Globus pallidus (tissue), 1 donor: ENCODE measurements at regions not wholly inside any gene's neighbourhood (a gene's known extent, or its start where the extent isn't known, plus 50 kb on each side); places are given as distances from the start of the nearest gene placed in this dataset.
"Not testable (repeated sequence)": the region's sequence is repeated elsewhere in the genome, so short reads cannot be mapped to it uniquely, and the experiment has no call there.

Source experiments
- DNase-seq: peaks from one replicate; pipeline ENCODE4 v3.0.0-alpha.2; 2015; ENCODE audit warnings: low spot score

DNA sequence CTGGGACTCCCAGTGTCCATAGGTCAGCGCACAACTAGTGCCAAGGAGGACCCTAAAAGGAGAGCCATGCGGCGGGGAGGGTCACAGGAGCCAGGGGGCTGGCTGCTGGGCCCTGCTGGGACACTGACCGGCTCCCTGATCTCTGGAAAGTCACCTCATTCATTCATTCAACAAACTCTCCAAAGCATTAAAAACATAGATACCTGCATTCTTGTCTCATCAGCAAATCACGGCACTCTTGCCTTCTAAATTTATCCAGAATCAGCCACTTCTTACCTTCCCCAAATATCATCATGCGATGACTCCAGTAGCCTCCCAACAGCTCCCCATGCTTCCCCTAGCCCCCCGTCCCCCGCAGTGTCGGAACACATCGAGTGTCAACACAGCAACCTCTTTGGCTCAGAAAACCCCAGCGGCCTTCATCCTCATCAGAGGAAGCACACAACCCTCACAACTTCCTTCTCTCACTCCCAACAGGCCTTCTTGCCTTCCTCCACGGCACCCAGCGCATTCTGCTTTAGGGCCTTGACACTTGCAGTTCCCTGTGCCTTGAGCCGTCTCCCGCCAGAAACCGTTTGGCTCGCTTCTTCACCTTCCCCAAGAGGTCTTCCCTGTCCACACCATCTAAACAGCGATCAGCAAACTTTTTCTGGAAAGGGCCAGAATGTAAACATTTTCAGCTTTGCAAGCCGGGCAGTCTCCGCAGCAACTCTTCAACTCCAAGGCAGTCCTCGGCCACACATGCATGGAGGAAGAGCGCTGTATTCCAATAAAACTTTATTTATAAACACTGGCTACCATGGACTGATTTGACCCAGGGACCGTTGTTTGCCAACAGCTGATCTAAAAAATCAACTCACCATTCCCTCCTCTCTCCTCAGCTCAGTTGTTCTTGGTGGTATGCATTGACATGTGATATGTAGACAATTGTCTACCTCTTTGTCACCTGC lies 119.5 kb upstream of the TNRC6C start:
- no peak for DNase-seq

GRCh38 chr17:77839698-77840512 lies 118.6 kb upstream of the TNRC6C start:
- DNase-seq = no peak

DNA sequence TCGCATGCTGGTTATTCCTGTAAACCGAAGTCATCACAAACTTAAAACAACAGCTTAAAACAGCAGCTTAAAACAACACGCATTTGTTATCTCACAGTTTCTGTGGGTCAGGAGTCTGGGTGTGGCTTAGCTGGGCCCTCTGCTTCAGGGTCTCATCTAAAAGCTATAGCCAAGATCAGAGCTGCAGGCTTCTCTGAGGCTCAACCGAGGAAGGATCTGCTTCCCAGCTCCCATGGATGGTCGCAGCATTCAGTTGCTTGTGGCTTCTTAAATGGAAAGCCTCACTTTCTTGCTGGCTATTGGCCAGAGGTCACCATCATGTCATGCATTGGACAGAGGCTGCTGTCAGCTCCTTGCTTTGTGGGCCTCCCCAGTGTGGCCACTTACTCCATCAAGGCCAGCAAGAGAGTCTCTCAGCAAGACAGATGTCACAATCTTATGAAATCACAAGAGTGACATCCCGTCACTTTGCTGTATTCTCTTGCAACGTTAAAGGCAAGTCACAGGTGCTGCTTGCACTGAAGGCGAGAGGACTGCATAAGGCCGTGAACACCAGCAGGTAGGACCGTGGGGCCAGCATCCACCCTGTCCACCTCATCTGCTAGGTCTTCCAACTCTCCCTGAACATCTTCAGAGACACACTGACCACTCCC lies 117.9 kb upstream of the TNRC6C start:
- DNase-seq = no peak

DNA sequence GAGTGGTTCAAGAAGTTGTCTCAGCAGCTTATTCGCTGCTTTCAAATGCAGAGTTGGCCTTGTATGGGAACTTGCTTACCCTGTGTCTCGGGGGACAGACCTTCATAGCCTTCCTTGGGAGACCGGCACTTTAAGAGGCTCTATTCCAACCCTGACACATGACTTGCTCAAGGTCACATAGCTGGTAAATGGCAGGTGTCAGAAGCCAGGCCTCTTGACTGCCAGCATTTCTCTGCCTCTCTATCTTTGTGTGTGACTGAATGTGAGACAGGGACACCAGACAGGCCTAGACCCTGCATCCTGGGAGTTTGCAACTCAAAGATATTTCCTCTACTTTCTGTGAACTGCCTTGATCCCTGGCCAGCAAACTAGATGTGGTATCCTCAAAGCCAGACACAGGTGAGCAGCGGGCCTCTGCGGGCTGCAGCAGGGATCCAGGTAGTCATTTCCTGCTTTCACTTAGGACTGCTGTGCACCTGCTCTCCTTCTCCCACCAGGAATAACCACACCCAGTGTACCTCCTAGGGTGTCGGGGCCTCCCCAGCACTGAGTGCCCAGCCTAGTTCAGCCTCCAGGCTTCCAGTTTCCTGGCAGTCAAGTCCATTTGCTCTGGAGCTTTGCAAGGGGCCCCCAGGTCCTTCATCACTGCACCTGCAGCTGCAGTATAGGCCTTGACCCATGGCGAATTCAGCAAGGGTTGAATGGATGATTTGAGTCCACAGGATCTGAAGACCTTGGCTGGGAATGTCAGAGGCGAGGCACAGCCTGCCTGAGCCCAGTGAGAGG lies 116.6 kb upstream of the TNRC6C start:
- no peak for DNase-seq

DNA sequence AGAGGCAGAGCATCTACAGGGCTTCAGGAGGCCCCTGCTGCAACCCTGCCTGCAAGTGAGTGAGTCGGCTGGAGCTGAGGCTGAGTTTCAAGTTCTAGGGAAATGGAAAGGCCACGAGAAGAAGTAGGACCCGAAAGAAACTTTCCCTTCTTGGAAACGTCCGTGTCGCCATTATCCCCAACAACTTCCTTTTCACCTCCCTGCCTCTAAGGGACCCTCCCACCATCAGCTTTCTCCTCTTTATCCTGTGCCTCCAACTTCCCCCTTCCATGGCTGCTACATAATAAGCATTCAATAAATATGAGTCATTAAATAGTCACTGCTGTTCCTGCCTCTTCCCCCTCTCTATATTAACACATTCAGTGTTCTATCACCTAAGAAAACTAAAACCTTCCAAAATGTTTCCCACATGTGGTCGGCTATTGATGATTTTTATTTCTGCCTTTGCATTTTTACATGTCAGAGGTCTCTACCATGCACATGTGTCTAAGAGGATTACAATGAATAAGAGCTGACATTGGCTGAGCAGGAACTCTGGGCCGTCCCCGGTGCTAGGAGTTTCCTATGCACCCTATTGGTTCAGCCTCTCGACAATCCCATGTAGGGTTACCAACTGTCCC lies 115.9 kb upstream of the TNRC6C start:
- DNase-seq = no peak

DNA sequence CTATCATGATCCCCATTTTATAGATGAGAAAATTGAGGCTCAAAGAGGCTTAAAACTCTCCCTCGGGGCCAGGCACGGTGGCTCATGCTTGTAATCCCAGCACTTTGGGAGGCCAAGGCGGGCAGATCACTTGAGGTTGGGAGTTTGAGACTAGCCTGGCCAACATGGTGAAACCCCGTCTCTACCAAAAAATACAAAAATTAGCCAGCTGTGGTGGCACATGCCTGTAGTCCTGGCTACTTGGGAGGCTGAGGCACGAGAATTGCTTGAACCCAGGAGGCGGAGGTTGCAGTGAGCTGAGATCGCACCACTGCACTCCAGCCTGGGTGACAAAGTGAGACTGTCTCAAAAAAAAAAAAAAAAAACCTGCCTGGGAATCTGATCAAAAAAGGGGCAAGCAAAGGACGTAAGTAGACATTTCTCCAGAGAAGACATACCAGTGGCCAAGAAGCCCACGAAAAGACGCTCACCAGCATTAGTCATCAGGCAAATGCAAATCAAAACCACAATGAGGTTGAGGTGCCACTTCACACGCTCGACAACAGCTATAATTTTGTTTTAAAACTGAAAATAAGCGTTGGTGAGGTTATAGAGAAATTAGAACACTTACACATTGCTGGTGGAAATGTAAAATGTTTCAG lies 115.1 kb upstream of the TNRC6C start:
- DNase-seq = not testable (repeated sequence)

DNA sequence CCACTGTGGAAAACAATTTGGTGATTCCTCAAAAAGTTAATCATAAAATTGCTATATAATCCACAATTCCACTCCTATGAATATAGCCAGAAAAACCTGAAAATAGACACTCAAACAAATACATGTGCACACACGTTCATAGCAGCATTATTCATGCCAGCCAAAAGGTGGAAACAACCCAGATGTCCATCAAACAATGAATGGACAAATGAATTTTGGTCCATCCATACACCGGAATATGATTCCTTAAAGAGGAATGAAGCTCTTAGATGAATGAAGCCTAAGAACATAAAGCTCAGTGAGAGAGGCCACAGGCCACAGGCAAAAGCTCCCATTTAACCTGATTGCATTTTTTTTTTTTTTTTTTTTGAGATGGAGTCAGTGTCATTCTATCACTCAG lies 114.6 kb upstream of the TNRC6C start:
- DNase-seq = no peak

GRCh38 chr17:77844681-77845080 lies 113.8 kb upstream of the TNRC6C start:
- DNase-seq = no peak

GRCh38 chr17:77845541-77846225 lies 112.8 kb upstream of the TNRC6C start:
- no peak for DNase-seq

GRCh38 chr17:77846531-77847085 lies 111.9 kb upstream of the TNRC6C start:
- no peak for DNase-seq

DNA sequence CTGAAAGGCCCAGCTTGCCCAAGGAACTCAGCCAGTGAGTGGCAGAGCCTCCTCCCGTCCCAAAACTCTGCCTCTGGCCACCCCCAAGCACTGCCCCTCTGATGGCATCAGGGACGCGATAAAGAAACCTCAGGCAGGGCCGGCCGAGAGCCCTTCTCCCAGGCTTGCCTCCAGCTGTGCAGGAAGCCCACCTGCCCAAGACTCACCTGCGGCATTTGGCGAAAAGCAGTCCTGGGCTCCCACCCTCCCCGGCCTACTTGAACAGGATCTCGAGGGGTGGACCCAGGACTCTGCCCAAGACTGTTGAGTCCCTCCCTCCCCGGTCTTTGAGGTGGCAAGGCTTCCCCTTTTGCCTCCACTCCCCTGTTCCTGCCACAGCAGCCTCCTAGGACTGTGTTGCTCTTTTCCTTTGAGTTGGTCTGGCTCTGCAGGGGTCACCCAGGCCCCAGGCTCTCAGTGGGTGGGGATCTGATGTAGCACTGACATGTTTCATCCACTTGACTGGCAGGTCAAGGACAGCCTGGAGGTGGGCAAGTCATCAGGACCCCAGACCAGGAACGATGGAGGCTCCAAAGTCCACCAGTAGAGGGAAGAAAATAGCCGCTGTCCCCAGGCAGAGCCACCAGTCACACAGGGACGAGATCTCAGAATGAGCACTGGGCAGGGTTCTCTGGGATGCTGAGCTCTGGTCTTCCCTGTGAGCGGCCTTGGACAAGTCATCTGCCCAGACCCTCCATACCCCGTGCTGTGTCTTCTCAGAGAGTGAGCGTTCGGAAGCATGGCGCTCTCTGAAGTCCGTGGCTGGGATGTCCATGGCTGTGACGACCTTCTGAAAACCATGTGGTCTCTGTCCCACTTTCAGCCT lies 111.0 kb upstream of the TNRC6C start:
- DNase-seq = no peak

- no peak for DNase-seq
Measured at GRCh38 chr17:77848257-77848656, 110.2 kb upstream of the TNRC6C start.

GRCh38 chr17:77849239-77849638 lies 109.3 kb upstream of the TNRC6C start:
- no peak for DNase-seq

DNA sequence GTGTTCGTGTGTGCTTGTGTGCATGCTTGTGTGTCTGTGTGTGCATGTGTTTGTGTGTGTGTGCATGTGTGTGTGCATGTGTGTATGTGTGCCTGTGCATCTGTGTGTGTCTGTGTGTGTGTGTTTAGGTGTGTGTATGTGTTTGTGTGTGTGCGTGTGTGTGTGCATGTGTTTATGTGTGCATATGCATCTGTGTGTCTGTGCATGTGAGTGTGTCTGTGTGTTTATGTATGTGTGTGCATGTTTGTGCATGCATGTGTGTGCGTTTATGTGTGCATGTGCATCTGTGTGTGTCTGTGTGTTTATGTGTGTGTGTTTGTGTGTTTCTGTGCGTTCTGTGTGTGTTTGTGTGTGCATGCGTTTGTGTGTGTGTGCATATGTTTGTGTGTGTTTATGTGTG lies 106.6 kb upstream of the TNRC6C start:
- DNase-seq = no peak

DNA sequence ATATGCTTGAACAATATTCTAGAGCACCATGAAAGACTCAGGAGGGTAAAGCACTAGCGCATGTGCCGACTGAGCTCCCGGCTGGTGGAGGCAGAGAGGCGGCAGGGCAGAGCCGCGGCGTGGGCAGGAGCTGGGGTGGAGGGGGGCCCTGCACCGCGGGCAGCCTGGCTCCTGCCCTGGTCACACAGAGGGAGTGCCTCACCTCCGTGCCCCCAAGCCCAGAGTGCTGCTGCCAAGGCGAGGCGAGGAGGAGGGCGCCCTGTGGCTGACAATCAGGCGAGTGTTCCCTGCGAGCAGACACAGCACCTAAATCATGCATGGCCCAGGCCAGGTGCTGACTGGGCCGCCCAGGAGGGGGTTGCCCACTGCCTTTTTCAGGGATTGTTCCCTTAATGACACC lies 105.8 kb upstream of the TNRC6C start:
- no peak for DNase-seq

DNA sequence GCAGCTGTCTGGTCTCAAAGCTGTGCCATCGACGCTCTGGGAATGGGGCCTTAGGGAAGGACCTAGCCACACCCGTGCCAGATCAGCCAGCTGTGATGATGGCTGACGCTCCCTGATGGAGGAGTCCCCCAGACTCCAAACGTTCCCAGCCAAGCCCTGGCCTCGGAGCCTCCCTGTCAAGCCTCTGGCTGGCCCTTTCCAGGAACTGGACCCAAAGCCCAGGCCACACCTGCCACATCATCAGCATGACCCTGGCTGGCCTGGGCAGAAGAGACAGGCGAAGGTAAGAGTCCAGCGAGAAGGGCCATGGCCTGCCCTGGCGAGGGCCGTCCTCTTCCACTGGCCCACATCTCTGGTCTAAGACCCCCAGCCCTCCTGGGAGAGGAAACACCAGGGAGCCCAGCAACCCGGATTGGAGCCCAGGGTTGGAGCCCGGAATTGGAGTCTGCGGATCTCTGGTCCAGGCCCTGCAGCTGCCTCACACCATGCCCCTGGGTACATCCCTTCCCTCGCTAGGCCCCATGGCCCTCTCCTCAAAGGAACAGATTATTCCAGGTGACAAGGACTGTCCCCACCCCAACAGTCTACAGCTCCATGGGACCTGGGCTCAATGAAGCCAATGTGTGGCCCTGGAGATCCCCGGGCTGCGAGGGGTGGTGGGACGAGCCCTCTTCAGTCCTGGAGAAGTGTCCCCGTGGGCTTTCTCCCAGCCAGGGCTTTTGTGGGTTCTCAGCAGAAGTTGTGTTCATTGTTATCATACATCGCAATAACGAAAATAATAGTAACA lies 105.1 kb upstream of the TNRC6C start:
- no peak for DNase-seq

- no peak for DNase-seq
Measured at GRCh38 chr17:77854083-77854758, 104.3 kb upstream of the TNRC6C start.
